ENCODE measurements at regions not wholly inside any gene's neighbourhood (a gene's known extent, or its start where the extent isn't known, plus 50 kb on each side); places are given as distances from the start of the nearest gene placed in this dataset.

GRCh38 chr10:80946957-80947726 lies 409.4 kb downstream of the SH2D4B start:
- Histone ChIP-seq H2AK9ac (replicated peaks; ENCODE audit: low read depth, low read length, poor library complexity) (no peak overlapping the region), H3K18ac (ENCODE audit: low read depth, low read length) (no peak overlapping the region), H3K4ac (ENCODE audit: low read depth, low read length) (no peak overlapping the region), H3K4me2 (ENCODE audit: low read depth, low read length) (no peak overlapping the region), H3K9ac (ENCODE audit: low read depth, low read length) (no peak overlapping the region), H4K20me1 (ENCODE audit: insufficient read depth, low read length) (no peaks in the 10 kb centered on the region), H3K4me3 (ENCODE audit: insufficient read depth, low read depth, low read length) (no peak overlapping the region), H3K9me3 (ENCODE audit: control insufficient read depth, insufficient read depth, low read length) (peaks cover 13% of the 10 kb centered on the region), H3K14ac (replicated peaks; ENCODE audit: low read depth, low read length) (no peak overlapping the region), H4K91ac (ENCODE audit: insufficient read depth, low read depth, low read length) (no peak overlapping the region), H3K23ac (ENCODE audit: low read depth, low read length) (no peak overlapping the region), H4K8ac (ENCODE audit: low read depth in 2 of 2, low read length in 2 of 2) (no peak overlapping the region), H3K27me3 (ENCODE audit: control insufficient read depth, insufficient read depth, low read length) (no peaks in the 10 kb centered on the region), H2BK120ac (ENCODE audit: low read depth, low read length) (no peak overlapping the region), H2BK5ac (ENCODE audit: low read depth, low read length, poor library complexity, severe bottlenecking) (no peak overlapping the region), H3K36me3 (ENCODE audit: control insufficient read depth, insufficient read depth, low read length) (no peaks in the 10 kb centered on the region), H2BK20ac (ENCODE audit: low read depth, low read length) (no peak overlapping the region), H3K79me1 (ENCODE audit: low read depth in 1 of 2, low read length in 2 of 2) (no peaks in the 10 kb centered on the region), H2BK15ac (ENCODE audit: low read depth, low read length) (no peak overlapping the region), H3K9me1 (ENCODE audit: insufficient read depth, low read length) (no peaks in the 10 kb centered on the region), H2AFZ (replicated peaks; ENCODE audit: low read length, poor library complexity) (no peak overlapping the region), H2AK5ac (ENCODE audit: low read depth, low read length) (no peak overlapping the region), H3K4me1 (ENCODE audit: control insufficient read depth, insufficient read depth, low read length) (no peaks in the 10 kb centered on the region), H3K27ac (ENCODE audit: insufficient read depth, low read length) (no peak overlapping the region), H3K56ac (ENCODE audit: extremely low read depth, insufficient read depth, low read length) (no peak overlapping the region), H4K5ac (ENCODE audit: low read depth, low read length) (no peak overlapping the region)
- intact Hi-C loops (cut with micrococcal nuclease) (no loop called here), dilution Hi-C loops (cut with HindIII; ENCODE audit: low sequenced_read_pairs, unreplicated experiment) (no loop called here), in situ Hi-C loops (cut with MboI; ENCODE audit: low sequenced_read_pairs) (no loop called here)
- CTCF ChIA-PET: no interaction called here
- ATAC-seq (ENCODE audit: low read depth) (no peak), DNase-seq (no peak)
- 100% methylated on average over 1 of the region's 5 CpGs; no CpG with 5 or more reads in 1 of the 2 experiments for WGBS, 2 experiments (ENCODE audit: extremely low coverage in 2 of 2, insufficient read length in 1 of 2)
- no peak for TF ChIP-seq MAZ (IDR thresholded peaks at IDR 0.05; ENCODE audit: borderline replicate concordance, low read depth, low read length)
- TF ChIP-seq CEBPB (IDR thresholded peaks at IDR 0.05; ENCODE audit: low read depth, low read length): peak; percentile 73
- BruUV-seq (replicated peaks): no TSS peak
- POLR2A ChIA-PET (ENCODE audit: unreplicated experiment): no interaction called here

All from IMR-90 (cell line).